ENCODE measurements at regions not wholly inside any gene's neighbourhood (a gene's known extent, or its start where the extent isn't known, plus 50 kb on each side); places are given as distances from the start of the nearest gene placed in this dataset.

DNA sequence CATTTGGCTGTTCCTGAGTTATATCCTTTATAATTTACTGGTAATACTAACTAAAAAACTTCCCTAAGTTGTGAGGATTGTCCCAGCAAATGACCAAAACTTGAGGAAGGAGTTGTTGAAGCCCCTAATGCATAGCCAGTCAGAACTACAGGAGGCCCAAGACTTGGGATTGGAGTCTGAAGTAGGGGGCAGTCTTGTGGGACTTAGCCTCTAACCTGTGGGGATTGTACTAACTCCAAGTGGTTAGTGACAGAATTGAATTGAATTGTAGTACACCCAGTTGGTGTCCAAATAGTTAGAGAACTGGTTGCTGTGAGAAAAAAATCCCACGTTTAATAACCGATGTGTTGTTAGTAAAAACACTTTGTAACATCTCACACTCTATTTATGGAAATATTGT lies 1506.3 kb downstream of the ADGRL3 start:
- no peak for DNase-seq (ENCODE audit: low read depth)
- no peak for TF ChIP-seq CTCF (conservative IDR thresholded peaks at IDR 0.05; ENCODE audit: low read depth, low read length)
- no peak overlapping the region for H3K4me3 ChIP-seq (ENCODE audit: low read length)

DNA sequence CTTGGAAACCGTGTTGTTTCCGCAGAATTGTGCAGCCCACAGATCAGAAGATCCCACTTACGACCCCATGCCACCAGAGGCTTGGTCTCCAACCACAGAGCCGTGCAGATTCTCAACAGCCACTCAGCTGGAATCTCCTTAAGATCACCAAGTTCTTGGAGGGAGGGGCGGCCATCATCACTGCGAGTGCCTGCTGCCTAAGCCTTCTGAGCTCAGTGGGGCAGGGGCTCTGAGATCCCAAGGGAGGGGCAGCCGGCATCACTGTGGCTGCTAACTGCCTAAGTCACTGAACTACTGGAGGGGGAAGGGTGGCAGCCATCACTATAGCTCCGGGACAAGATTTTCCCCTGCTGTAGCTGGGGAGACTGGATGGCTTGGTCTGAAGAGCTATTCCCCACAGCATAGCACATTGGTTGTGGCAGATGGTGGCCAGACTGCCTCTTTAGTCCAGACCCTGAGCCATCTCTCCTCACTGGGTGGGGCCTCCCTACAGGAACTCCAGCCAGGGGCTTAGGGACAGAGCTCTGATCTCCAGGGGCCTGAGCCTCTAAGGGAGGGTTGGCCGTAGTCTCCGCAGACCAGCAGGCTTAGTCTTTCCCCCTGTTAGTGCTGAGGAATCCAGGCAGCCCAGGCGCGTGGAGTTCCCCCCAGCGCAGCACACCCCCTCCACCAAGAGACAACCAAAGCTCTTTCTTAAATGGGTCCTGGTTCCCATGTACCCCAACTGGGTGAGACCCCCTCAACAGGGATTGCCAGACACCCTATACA lies 1483.9 kb downstream of the ADGRL3 start:
- no peak for TF ChIP-seq CTCF (conservative IDR thresholded peaks at IDR 0.05; ENCODE audit: low read depth, low read length)
- DNase-seq (ENCODE audit: low read depth) = no peak
- no peak overlapping the region for H3K4me3 ChIP-seq (ENCODE audit: low read length)

DNA sequence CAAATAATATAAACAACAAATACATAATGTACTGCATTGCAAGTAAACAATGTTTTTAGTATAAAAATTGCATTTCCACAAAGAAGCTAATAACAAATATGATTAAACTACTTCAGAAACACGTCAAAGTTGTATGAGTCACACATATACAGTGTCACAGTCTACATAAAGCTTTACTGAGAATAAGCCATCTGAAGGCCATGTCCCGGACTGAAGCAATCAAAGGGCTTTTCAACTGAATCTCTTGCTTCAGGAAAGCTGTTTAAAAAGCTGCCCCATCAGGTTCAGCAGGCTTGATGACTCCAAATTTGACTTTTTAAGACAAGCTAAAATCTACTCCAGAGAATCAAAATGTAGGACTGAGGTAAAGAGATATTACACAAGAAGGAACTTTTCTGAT lies 1476.8 kb downstream of the ADGRL3 start:
- no peak for DNase-seq (ENCODE audit: low read depth)
- no peak for TF ChIP-seq CTCF (conservative IDR thresholded peaks at IDR 0.05; ENCODE audit: low read depth, low read length)
- H3K4me3 ChIP-seq (ENCODE audit: low read length) = no peak overlapping the region

DNA sequence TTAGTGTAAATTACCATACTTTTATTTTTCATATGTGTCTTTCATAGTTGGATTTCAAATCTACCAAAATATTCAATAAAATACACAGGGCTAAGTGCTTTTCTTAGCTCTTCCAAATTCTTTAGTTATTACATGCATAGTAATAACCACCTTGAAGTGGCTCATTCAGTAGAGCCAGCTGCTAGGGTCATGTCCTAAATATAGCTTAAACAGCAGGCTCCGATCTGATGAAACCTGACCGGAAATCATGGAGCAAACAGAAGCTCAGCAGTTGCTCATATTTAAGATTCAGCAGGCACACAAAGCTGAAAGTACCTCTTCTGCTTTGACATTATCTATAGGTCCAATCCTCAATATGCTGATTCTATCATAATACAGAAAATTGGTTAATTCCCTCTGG lies 1470.4 kb downstream of the ADGRL3 start:
- no peak overlapping the region for H3K4me3 ChIP-seq (ENCODE audit: low read length)
- no peak for DNase-seq (ENCODE audit: low read depth)
- TF ChIP-seq CTCF (conservative IDR thresholded peaks at IDR 0.05; ENCODE audit: low read depth, low read length) = no peak

GRCh38 chr4:62661821-62662220 lies 1461.7 kb downstream of the ADGRL3 start:
- DNase-seq (ENCODE audit: low read depth) = no peak

DNA sequence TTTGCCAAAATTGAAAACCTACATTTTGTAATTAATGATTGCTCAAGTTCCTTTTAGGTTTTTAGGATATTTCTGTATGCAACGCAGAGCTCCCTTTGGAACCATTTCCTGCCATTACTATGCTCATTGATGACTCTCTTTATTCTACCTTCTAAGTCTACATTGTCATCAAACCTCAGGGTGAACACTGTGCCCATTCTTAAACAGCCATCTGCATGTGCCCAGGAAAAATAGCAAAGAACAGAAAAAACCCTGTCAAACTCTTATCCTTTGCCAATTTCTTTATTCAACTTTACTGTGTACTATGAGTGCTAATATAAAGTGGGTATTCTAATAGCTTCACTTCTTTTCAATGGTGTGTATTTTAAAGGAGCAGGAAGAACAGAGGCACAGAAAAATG lies 1455.9 kb downstream of the ADGRL3 start:
- no peak for DNase-seq (ENCODE audit: low read depth)
- no peak for TF ChIP-seq CTCF (conservative IDR thresholded peaks at IDR 0.05; ENCODE audit: low read depth, low read length)
- H3K4me3 ChIP-seq (ENCODE audit: low read length) = no peak overlapping the region

More at GRCh38 chr4:62661821-62662220, 1461.7 kb downstream of the ADGRL3 start:
- H3K4me3 ChIP-seq (ENCODE audit: low read length) = no peak overlapping the region
- TF ChIP-seq CTCF (conservative IDR thresholded peaks at IDR 0.05; ENCODE audit: low read depth, low read length) = no peak

- no peak for DNase-seq (ENCODE audit: low read depth)
- TF ChIP-seq CTCF (conservative IDR thresholded peaks at IDR 0.05; ENCODE audit: low read depth, low read length) = peak; percentile 13
- H3K4me3 ChIP-seq (ENCODE audit: low read length) = no peak overlapping the region
These were observed 1444.2 kb downstream of the ADGRL3 start for GRCh38 chr4:62644372-62644771.

Measured in retinal pigment epithelial cell (primary cell).